Activated gamma-delta T cell treated with Interleukin-2 at 50 U/mL for 16 hours (primary cell): ENCODE measurements at regions not wholly inside any gene's neighbourhood (a gene's known extent, or its start where the extent isn't known, plus 50 kb on each side); places are given as distances from the start of the nearest gene placed in this dataset.

Experiments
- DNase-seq: peaks from one replicate; pipeline ENCODE4 v3.0.0-alpha.2; 2020

GRCh38 chr2:181193550-181193949 lies 213.1 kb downstream of the UBE2E3 start:
- no peak for DNase-seq

GRCh38 chr2:181196401-181196800 lies 216.0 kb downstream of the UBE2E3 start:
- DNase-seq, result no peak

GRCh38 chr2:181197140-181197760 lies 216.8 kb downstream of the UBE2E3 start:
- no peak for DNase-seq

GRCh38 chr2:181198183-181198864 lies 217.9 kb downstream of the UBE2E3 start:
- no peak for DNase-seq

GRCh38 chr2:181203412-181203811 lies 223.0 kb downstream of the UBE2E3 start:
- DNase-seq, result no peak

- no peak for DNase-seq
Observed at GRCh38 chr2:181203916-181204315, 223.5 kb downstream of the UBE2E3 start.

- DNase-seq, result no peak
Observed at GRCh38 chr2:181218401-181218821, 238.0 kb downstream of the UBE2E3 start.

- DNase-seq, result no peak
Observed at GRCh38 chr2:181223234-181223633, 234.0 kb upstream of the ITGA4 start.

GRCh38 chr2:181224866-181225265 lies 232.3 kb upstream of the ITGA4 start:
- no peak for DNase-seq

GRCh38 chr2:181228661-181229060 lies 228.5 kb upstream of the ITGA4 start:
- DNase-seq, result no peak

GRCh38 chr2:181231151-181231550 lies 226.0 kb upstream of the ITGA4 start:
- DNase-seq, result no peak

- no peak for DNase-seq
Observed at GRCh38 chr2:181231886-181232621, 225.1 kb upstream of the ITGA4 start.

- no peak for DNase-seq
Observed at GRCh38 chr2:181234487-181234891, 222.7 kb upstream of the ITGA4 start.

GRCh38 chr2:181235011-181235410 lies 222.2 kb upstream of the ITGA4 start:
- no peak for DNase-seq

- no peak for DNase-seq
Observed at GRCh38 chr2:181235683-181236459, 221.3 kb upstream of the ITGA4 start.

- no peak for DNase-seq
Observed at GRCh38 chr2:181239201-181239799, 217.9 kb upstream of the ITGA4 start.

- DNase-seq, result no peak
Observed at GRCh38 chr2:181240844-181241243, 216.3 kb upstream of the ITGA4 start.

- DNase-seq, result no peak
Observed at GRCh38 chr2:181241366-181241765, 215.8 kb upstream of the ITGA4 start.

GRCh38 chr2:181241797-181242196 lies 215.4 kb upstream of the ITGA4 start:
- no peak for DNase-seq

GRCh38 chr2:181242262-181242661 lies 214.9 kb upstream of the ITGA4 start:
- DNase-seq, result no peak

GRCh38 chr2:181243319-181243718 lies 213.9 kb upstream of the ITGA4 start:
- no peak for DNase-seq

GRCh38 chr2:181250691-181251090 lies 206.5 kb upstream of the ITGA4 start:
- DNase-seq, result no peak
